Left kidney (tissue), 1 donor: ENCODE measurements at regions not wholly inside any gene's neighbourhood (a gene's known extent, or its start where the extent isn't known, plus 50 kb on each side); places are given as distances from the start of the nearest gene placed in this dataset.
A peak's percentile ranks its signal among the peaks of the same experiment; 100 is the strongest.

Experiments used
- DNase-seq: peaks from one replicate; pipeline ENCODE4 v3.0.0-alpha.2; 2013

DNA sequence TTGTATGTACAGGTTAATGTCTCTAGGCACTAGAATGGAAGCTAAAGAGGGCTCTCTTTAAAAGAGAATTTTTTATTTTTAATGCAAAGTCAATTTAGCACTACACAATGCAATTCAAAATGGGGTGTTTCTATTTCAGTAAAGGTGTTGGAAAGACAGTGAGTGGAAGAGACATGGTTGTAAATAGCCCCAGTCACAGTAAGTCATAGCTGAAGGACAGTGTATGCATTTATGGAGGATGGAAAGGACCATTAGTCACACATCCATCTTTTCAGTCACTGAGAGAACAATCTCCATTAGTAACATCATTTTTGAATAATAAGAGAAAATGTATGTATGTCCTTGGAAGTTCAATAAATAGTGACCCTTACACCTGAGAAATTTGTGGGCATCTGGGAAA, 148.0 kb downstream of the PDHA2 start:
- DNase-seq, result no peak

DNA sequence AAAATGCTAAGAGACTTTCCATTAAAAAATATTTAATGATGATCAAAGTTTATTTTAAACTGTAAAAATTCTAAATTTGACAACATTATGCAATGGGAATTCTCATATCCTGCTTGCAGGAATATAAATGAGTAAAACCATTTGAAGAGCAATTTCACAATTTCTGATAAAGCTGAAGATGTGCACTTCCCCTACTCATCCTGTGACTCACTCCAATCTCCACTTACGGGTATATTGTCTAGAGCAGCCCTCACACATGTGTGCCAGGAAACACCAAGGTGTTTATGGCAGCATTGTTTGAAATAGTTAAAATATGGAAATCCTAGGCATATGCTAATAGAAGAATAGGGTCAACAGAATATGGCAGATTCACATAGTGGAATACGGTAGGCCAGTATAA, 158.4 kb downstream of the PDHA2 start:
- no peak for DNase-seq

DNA sequence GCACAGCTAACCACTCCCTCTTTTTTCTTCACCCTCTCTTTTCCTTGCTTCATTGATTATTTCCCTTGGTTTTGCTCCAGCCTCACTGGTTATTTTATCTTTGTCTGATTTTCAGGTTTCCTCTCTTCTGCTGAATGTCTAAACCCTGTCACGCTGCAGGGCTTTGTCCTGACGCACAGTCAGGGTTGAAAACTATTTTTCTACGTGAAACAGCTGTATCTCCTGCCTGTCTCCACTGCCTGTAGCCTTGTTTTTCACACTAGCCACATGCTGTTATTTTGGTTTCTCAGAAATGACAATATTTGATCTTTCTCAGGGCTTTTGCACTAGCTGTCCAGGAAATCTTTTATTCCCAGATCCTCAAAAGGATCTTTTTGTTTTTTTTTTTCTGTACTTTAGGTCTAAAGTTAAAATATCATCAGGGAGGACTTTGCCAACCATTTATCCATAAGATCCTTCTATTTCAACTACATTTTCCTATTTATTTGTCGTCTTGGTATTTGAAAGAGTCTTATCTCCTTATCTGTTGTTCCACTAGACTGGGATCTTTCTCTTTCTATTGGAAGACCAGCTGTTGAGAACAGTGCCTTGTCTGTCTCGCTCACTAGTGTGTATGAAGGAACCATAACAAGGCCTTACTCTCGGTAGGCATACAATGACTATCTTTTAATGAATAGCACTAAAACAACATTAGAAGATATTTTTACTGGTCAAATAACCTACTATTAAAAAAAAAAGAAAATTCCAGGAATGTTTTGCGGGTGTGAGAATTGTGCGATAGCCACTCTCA, 164.3 kb downstream of the PDHA2 start:
- DNase-seq, result no peak

DNA sequence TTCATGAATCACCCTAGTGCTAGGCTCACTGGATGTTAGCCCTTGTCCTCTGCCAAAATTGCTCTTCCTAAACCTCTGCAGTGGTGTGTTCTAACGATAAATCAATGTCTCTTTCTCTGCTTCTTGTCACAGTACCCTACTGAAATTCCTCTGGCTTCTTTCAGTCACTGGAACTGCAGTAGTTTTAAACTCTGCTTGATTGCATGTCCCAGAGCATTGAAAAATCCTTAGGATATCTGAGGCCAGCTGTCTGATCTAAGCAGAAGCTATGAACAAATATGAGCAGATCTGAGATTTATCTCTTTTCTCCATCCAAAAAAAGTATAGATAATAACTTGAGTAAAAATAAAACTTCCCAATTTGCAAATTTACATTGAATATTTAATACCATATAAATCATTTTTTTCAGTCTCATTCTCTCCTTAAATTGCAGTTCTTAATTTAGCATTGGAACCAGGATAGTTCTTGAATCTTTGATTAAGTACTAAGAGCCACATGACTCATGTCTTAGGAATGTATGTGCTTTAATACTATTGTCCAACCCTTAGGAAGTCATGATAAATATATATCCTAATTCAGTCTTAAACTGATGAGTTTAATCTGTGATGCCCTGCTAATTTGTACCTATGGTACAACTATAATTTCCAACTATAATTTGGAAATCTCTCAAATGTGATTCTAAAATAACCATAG, 169.7 kb downstream of the PDHA2 start:
- no peak for DNase-seq

DNA sequence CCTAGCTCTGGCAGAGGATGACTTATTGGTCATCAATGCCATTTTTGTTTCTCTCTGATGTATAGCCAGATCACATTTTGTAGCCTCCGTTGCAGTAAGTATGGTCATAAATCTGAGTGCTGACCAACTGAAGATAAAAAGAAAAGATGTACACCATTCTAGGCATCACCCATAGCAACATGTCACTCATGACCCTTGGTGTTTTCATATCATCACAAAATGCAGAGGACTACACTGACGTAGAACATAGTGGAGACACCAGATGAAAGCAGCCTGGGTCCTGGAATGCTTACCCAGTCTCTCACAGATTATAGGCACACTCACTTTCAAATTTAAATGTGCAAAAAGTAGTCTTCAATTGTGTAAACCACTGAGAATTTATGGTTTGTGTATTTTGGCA, 172.8 kb downstream of the PDHA2 start:
- no peak for DNase-seq

DNA sequence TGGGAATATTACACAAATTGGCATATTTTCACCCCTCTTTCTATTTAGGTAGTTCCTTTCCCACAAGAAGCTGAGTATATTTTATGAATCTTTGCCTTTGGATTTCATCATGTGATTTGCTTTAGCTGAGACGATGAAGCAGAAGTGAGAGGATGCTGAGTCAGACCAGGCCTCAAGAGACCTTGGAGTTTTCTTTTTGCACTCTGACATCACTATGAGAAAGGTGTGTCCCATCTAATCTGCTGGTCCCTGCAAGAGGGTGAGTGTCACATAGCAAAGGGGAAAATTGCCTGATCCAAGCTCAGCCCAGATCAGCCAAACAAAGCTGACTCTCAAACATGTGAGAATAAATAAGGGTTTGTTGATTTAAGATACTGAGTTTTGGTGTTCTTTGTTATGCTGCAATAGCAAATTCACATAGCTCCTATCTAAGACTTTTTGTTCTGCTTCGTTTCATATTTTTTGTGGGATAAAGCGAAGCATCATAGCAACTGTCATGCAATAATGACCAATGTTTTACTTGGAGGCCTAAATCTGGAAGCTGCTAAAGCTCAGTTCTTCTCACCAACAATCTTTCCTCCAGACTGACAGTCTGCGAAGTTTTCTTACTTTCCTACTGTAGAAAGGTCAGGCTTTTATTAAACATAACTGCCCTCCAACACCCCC, 176.9 kb downstream of the PDHA2 start:
- no peak for DNase-seq

DNA sequence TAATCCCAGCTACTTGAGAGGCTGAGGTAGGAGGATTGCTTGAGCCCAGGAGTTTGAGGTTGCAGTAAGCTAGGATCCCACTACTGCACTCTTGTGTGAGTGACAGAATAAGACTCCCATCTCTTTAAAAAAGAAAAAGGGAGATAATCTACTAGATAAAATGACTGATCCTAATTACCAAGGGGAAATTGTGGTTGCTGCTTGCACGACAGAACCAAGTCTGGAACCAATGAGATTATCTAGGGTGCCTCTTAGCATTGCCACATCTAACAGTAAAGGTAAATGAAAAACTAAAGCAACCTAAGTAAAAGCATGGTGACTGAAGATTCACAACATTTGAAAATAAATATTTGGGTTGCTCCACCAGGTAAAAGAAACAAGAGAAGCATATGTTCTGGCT, 185.1 kb downstream of the PDHA2 start:
- DNase-seq, result no peak

DNA sequence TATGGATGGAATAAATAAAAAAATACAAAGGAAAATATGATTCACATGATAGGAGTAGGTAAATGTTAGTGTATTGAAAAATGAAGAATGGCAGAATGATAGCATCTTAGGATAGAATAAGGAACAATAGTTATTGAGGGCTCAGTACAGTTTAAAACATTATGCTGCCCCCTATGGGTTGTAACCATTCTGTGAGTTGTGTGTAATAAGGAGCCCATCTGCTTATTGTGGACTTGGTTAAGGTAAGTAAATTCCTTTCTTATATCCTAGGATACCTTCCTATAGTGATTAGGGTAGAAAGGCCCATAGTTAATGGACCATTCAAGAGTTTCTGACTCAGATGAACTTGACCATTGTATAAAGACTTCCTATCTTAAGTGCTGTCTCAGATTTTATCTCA, 195.8 kb downstream of the PDHA2 start:
- DNase-seq, result no peak

DNA sequence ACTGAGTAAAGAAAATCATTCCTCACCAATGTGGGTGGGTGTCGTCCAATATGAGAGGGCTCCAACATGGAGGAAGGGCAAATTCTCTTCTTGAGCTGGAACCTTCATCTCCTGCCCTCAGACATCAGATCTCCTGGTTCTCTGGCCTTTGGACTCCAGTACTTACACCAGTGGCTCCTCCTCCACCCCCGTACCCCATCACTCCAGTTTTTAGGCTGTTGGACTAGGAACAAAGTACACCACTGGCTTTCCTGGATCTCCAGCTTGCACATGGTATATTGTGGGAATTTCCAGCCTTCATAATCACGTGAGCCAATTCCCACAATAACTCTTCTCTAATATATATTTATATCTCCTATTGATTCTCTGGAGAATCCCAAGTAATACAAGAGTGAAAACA, 196.9 kb downstream of the PDHA2 start:
- no peak for DNase-seq

DNA sequence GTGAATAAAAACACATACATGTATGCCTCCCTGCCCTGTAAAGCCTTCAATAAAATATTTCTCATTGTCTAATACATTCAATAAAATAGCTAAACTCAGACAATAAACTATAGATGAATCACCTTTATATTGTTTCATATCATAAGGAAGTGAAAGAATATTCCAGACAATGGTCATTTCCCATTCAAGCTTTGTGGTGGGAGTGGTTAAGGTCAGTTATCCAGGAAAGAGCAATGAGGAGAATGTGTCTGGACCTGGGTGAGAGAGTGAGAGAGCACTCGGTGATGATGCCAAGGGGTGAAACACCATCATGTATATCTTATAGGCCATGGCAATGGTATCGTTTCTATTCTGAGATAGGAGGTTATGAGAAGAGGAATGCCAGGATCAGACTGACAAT, 197.8 kb downstream of the PDHA2 start:
- DNase-seq, result no peak

DNA sequence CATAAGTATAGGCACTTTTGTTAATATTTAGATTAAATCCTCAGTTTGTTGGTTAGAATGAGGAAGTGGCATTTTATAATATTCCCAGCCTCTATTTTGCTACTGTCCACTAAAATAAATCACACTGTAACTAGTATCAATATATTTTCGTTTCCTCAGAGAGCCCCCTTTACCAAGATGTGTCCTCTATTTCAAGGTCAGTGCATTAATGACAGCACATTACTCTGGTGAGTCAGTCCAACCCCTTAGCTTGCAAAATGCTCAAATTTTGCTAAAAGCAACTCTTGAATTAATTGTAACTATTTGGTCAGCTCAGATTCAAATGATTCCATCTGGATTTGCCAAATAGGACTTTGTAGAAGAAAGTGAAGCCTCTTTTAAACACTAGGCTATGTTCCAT, 199.3 kb downstream of the PDHA2 start:
- DNase-seq, result no peak

DNA sequence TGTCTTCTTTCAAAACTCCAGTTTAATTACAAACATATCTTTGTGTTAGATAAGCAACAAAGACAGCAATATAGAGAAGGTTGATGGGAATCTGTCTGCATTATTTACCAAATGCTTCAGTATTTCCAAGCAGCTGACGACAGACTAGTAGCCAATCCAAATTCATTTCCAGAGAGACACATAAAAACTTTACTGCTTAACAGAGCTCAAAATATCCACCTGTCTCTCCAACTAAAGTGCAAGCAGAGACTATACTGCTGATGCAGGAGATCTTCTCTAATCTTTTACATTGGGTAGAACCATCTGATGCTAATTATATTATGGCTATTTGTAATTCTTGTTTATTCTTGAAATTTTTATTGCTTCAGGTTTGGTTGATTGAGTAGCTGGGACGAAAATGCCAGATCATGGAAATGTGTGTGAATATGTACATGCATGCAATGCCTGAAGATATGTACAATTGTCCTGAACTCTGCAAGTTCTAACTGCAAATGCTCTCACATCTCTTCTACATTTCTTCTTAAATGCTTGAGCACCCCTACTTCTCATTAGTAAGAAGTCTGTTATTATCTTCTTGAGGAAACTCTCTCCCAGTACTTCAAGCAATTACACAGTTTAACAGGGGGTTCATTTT, 200.0 kb downstream of the PDHA2 start:
- no peak for DNase-seq

DNA sequence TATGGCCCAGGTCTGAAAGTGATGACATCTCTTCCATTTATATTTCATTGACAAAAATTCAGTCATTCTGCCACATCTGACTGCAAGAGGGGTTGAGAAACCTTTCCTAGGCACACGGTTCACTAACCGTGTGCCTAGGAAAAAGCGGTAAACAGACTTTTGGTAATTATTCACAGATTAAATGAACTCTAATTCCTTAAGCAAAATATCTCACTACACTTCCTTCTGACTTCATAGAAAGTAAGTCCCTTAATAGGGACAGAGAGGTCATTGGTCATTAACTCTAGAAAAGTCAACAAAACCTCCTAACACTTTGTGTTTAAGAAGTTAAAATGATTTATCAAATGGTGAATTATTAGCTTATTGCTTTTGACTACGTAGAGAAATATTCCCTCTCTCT, 205.1 kb downstream of the PDHA2 start:
- peak; percentile 7 for DNase-seq

DNA sequence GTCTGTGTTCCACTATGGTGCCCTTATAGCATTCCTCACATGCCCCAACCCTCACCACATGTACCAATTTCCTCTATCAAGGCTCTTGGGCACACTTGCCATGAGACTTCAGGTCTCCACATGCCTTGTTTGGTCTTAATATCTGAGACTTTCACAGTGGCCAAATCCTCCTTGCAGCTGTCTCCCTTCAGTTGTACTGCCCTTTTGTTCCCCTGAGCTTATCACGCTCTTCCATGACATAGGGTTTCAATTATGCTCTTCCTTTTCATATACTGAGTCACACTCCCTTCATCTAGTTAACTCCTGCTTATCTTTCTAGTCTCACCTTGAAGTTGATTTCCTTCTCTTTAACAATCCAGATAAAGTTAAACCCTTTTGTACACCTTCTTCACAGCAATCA, 212.9 kb downstream of the PDHA2 start:
- DNase-seq, result no peak

DNA sequence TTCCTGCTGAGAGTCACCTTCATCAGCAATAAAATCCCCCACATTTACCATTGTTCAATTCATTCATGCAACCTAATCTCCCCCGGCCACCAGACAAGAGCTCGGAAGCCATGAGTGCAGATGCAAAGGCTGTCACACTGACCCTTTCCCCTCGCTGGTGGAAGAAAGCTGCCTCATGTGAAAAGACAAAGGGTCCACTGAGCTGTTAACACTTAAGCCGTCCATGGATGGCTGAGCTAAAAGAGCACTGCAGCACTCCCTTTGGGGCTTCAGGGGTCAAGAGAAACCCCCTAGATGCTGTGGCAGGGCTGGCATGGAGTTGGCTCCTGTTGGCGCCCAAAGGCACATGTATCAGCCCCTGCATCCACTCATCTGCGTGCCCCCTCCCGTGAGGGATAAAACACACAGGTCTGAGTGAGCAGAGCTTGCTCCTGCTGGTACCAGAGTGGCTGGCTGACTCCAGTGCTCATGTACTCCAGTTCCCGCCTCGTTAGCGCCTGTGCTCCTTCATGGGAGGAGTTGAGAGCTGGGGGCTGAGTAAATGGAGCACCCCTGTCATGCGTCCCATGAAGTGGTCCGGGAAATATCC, 216.5 kb downstream of the PDHA2 start:
- no peak for DNase-seq

DNA sequence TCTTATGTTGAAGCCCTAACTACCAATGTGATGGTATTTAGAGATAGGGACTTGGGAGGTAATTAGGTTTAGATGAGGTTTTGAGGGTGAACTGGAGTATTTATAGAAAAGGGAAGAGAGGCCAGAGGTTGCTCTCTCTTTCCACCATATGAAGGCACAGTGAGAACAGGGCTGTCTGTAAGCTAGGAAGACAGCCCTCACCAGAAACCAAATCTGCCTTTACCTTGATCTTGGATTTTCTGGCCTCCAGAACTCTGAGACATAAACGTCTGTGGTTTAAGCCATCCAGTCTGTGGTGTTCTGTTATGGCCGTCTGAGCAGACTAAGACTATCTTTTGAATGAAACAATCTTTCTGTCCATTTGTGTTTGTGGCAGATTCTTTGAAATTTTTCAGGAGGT, 223.7 kb downstream of the PDHA2 start:
- DNase-seq, result no peak

DNA sequence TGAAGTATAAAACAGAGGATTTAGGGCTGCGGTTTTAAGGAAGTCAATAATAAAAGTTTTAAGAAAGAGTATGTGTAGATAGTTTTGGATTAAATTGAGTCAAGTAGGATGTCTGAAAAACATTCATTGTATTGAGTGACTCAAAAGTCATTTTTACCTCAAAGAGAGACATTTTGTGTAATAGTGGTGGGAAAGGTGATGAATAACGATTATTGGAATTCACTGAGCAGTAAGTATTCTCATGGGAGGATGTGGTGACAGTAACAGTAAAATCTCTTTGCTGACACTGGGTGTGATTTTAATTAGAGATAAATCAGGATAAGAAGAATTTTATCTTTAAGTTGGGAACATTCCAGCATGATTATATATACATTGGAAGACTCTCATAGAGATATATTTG, 233.6 kb downstream of the PDHA2 start:
- DNase-seq, result no peak

DNA sequence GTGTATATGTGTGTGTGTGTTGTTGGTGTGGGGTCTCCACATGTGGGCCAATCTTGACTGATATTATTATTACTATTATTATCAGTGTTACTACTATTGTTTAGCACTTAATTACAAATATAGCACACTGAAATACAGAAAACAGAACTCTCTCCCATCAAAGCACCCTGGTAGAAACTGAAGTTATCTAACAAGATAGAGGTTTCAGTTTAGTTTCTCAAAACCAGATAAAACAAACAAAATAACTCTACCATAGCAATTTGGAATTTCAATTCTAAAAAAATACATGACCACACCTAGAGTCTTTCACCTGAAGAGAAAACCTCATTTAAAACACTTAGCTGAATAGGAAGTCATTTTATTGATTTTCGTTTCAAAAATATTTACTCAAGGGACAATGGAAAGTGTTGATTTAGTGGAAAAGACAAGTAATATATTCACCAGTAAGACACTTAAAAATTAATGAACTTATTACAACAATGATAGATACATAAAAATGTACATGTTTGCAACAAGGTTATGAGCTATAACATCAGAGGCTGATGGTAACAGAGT, 252.3 kb downstream of the PDHA2 start:
- DNase-seq, result no peak

DNA sequence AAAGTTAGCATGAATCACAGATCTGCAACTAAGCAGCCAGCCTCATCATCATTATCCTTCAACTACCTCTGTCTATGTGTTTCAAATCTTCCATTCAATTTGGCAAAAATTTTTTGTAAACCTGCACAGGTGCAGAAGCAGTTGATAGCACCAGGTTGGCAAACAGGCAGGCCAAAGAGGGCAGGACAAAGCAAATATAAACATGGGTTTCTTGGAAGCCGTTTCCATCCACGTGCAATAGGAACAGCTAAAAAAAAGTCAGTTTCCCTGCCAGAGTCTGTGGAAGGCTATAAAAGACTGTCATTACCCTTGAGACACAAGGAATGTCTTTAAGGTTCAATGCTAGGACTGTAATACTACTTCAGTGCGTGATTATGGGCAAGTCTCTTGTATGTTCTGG, 253.2 kb downstream of the PDHA2 start:
- DNase-seq, result no peak

DNA sequence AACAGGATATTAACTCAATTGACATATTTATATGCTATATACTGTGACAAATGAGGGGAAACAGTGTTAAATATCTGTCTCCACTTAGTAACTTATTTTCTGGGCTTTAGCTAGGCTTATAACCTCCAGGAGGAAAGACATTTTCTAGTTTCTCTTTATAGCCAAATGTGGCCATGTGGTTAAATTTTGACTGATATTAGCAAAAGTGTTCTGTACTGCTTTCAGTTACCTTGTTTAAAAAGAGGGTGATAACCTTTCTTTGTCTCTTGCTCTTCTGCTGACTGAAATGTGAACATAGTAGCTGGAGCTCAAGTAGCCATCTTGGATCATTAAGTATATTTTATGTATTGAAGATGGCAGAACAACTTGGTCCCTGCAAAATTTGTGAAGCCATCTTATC, 253.7 kb downstream of the PDHA2 start:
- no peak for DNase-seq

DNA sequence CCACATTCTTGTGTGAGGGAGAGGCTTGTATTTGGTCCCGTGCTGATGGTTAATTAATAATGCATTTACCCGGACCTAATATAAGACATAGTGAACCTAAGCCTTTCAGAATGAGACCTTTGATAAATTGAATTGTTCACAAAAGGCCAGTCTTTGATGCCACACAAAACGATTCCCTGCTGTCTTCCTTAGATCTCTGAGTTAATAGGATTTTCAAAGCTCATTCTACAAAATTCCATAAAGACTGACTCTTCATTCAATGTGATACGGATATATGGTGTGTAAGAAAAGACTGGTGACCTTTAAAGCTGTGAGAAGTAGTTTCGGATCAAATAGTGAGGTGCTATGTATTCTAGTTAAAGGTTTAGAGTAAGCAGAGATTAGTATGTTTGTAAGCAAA, 254.3 kb downstream of the PDHA2 start:
- DNase-seq, result no peak

DNA sequence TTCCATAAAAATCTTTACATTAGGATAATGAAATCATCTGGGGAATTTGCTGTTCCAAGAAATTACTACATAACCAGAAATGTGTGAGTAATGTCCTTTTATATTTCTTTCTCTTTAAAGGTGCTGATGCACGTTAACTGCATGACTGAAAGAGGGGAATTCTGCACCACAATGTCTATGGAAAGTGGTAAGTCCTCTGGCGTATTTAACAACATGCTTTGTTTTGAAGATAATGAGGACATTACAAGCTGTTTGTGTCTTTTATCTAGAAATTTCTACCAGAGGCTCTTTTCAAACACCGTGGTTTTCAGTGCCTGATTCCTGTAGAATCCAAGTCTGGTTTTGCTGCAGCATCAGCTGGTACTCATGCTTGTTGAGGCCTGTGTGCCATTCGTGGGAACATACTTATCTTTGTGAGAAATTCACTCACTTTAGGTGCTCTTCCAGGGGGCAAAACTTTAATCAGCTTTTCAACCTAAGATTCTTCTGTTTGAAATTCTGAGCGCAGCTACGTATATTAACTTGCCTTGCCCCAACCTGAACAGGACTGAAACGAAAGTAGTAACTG, 257.2 kb downstream of the PDHA2 start:
- no peak for DNase-seq
